Keratinocyte (primary cell): ENCODE measurements at regions not wholly inside any gene's neighbourhood (a gene's known extent, or its start where the extent isn't known, plus 50 kb on each side); places are given as distances from the start of the nearest gene placed in this dataset.

Experiments used
- DNase-seq: peaks from one replicate; pipeline ENCODE4 v3.0.0-alpha.2; 2011; ENCODE audit warnings: low read depth, missing footprints, low spot score
- FAIRE-seq: peaks from 2 replicates; lab custom pipeline; 2011; peaks lifted over from hg19 to GRCh38; lab: Jason Lieb, UNC
- H2AFZ ChIP-seq: 2 replicates; pipeline ENCODE4 v1.6.0; 2012; ENCODE audit warnings: low read length, control low read depth, inconsistent platforms; ENCODE audit not compliant: control insufficient read depth
- H3K27ac ChIP-seq: 2 replicates; pipeline ENCODE4 v1.5.1; 2011; ENCODE audit warnings: low read length; ENCODE audit not compliant: control insufficient read depth, insufficient read depth
- H3K27me3 ChIP-seq: 3 replicates; pipeline ENCODE4 v1.6.0; 2011; ENCODE audit warnings: low read length; ENCODE audit not compliant: control insufficient read depth, insufficient read depth; ENCODE audit errors: extremely low read depth
- H3K36me3 ChIP-seq, 2 experiments: 2 replicates in 1 of 2; 3 replicates in 1 of 2; pipeline ENCODE4 v1.5.1; 2011; ENCODE audit warnings: low read length in 2 of 2, mild to moderate bottlenecking in 1 of 2; ENCODE audit not compliant: control insufficient read depth in 2 of 2, insufficient read depth in 2 of 2; ENCODE audit errors: extremely low read depth in 1 of 2
- H3K4me1 ChIP-seq: 3 replicates; pipeline ENCODE4 v1.5.1; 2011; ENCODE audit warnings: low read length; ENCODE audit not compliant: control insufficient read depth, insufficient read depth; ENCODE audit errors: extremely low read depth
- H3K4me2 ChIP-seq: 3 replicates; pipeline ENCODE4 v1.6.0; 2011; ENCODE audit warnings: low read depth, low read length; ENCODE audit not compliant: control insufficient read depth, insufficient read depth; ENCODE audit errors: extremely low read depth
- H3K4me3 ChIP-seq, 3 experiments: fragments of 200-600 bp in 1 of 3; sonication (generic) in 1 of 3; 2 replicates in 2 of 3; 3 replicates in 1 of 3; pipeline ENCODE4 v1.5.1; 2011 to 2016; ENCODE audit warnings: low read length in 3 of 3, mild to moderate bottlenecking in 3 of 3, control low read depth in 2 of 3, inconsistent platforms in 1 of 3, low read depth in 1 of 3, mixed read lengths in 1 of 3, mixed run types in 1 of 3, moderate library complexity in 1 of 3; ENCODE audit not compliant: control insufficient read depth in 2 of 3, insufficient read depth in 2 of 3; ENCODE audit errors: extremely low read depth in 1 of 3
- H3K79me2 ChIP-seq: 2 replicates; pipeline ENCODE4 v1.6.0; 2012; ENCODE audit warnings: low read length; ENCODE audit not compliant: control insufficient read depth, insufficient read depth
- H3K9ac ChIP-seq: 3 replicates; pipeline ENCODE4 v1.6.0; 2011; ENCODE audit warnings: low read length; ENCODE audit not compliant: control insufficient read depth, insufficient read depth; ENCODE audit errors: extremely low read depth
- H3K9me1 ChIP-seq: 3 replicates; pipeline ENCODE4 v1.6.0; 2011; ENCODE audit warnings: low read length; ENCODE audit not compliant: control insufficient read depth, insufficient read depth; ENCODE audit errors: extremely low read depth
- H3K9me3 ChIP-seq: 2 replicates; pipeline ENCODE4 v1.5.1; 2012; ENCODE audit warnings: low read depth, low read length; ENCODE audit not compliant: control insufficient read depth
- H4K20me1 ChIP-seq: 3 replicates; pipeline ENCODE4 v1.6.0; 2011; ENCODE audit warnings: low read length; ENCODE audit not compliant: control insufficient read depth, insufficient read depth; ENCODE audit errors: extremely low read depth
- EZH2 ChIP-seq: IDR thresholded peaks from one replicate; pipeline ENCODE4 v1.6.1; 2012; ENCODE audit warnings: inconsistent platforms, mild to moderate bottlenecking, low read length, moderate library complexity
- dilution Hi-C: fragments of 300-500 bp; cut with MboI; formaldehyde crosslinking; loops from one replicate; pipeline ENCODE4 v1.7.0; 2020; ENCODE audit warnings: low sequenced_read_pairs; ENCODE audit not compliant: extremely low pct_ligation_motif_present
- TF ChIP-seq, protein P1 (sequence below), 3 experiments: IDR thresholded peaks in 1 of 3; conservative IDR thresholded peaks in 1 of 3; optimal IDR thresholded peaks in 1 of 3; 2 replicates in 2 of 3; 3 replicates in 1 of 3; pipeline versions ENCODE3 to v1.5.1; 2011; ENCODE audit warnings: low read length in 3 of 3, mild to moderate bottlenecking in 3 of 3, moderate library complexity in 2 of 3, control low read depth in 1 of 3, inconsistent platforms in 1 of 3; ENCODE audit not compliant: insufficient read depth in 2 of 3; ENCODE audit errors: extremely low read depth in 1 of 3

DNA sequence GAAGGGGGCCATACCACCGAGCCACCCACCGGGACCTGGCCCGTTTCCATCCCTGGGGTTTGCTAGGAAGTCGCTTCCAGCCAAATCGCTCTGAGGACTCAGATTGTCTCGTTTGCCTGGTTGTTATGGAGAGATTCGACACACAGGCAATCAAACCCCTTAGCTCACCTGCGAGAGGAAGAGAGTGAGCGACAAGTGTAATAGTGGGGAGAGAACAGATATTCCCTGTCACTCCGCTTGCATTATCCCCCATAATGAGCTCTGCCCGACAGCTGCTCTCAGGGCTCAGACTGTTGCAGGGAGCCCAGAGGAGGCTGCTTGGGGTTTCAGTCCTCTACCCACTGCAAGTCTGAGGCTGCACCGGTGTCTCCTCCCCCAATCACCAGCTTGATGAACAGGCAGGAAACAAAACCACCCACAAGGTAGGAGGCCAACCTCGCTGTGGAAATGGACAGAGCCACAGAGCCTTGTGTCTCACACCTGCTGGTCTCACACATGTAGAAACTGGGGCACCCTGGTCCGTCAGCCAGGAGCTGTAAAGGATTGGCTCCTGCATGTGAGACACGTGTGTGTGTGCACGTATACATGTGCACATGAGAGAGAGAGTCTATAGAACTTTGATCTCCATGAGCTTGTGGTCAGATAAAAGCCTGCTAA, 351.1 kb downstream of the BUD13 start:
- no peak overlapping the region for H3K27ac ChIP-seq

DNA sequence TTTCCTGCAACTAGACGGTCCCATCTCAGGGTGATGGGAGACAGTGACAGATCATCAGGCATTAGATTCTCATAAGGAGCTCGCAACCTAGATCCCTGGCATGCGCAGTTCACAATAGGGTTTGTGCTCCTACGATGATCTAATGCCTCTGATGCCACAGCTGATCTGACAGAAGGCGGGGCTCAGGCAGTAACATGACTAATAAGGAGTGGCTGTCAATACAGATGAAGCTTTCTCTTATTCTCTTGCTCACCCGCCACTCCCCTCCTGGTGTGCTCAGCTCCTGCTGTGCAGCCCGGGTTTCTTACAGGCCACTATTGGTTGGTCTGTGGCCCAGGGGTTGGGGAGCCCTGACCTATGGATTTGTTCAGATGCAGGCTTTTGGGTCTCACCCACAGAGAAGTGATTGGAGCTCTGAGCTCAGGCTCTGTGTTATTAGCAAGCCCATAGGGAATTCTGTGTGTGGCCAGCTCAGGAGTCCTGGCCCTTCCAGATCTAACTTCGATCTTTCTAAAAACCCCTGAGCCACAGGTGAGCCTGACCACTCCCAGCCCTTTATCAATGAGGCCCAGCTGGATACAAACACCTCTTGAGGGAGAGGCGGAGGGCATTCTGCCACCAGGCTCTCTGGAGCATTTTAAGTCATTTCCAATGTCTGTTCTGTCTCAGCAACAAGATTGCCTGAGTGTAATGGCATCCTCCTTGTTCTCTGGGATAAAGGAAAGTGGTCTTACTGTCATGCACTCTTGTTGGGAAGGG, 351.8 kb downstream of the BUD13 start:
- DNase-seq (peak; percentile 58), FAIRE-seq (peak; percentile 46)
- H3K9me3 ChIP-seq = peaks cover 6% of the 10 kb centered on the region
- no peaks in the 10 kb centered on the region for H3K9me1 ChIP-seq
- H3K4me3 ChIP-seq = no peak overlapping the region
- no peak overlapping the region for H2AFZ ChIP-seq
- no peaks in the 10 kb centered on the region for H4K20me1 ChIP-seq
- no peaks in the 10 kb centered on the region for H3K36me3 ChIP-seq
- H3K4me1 ChIP-seq = peaks cover 5% of the 10 kb centered on the region
- no peaks in the 10 kb centered on the region for H3K27me3 ChIP-seq
- H3K79me2 ChIP-seq = no peaks in the 10 kb centered on the region
- dilution Hi-C loops = no loop called here
- no peak overlapping the region for H3K9ac ChIP-seq
- H3K27ac ChIP-seq = no peak overlapping the region
- no peak for TF ChIP-seq EZH2
- TF ChIP-seq, protein P1, sequence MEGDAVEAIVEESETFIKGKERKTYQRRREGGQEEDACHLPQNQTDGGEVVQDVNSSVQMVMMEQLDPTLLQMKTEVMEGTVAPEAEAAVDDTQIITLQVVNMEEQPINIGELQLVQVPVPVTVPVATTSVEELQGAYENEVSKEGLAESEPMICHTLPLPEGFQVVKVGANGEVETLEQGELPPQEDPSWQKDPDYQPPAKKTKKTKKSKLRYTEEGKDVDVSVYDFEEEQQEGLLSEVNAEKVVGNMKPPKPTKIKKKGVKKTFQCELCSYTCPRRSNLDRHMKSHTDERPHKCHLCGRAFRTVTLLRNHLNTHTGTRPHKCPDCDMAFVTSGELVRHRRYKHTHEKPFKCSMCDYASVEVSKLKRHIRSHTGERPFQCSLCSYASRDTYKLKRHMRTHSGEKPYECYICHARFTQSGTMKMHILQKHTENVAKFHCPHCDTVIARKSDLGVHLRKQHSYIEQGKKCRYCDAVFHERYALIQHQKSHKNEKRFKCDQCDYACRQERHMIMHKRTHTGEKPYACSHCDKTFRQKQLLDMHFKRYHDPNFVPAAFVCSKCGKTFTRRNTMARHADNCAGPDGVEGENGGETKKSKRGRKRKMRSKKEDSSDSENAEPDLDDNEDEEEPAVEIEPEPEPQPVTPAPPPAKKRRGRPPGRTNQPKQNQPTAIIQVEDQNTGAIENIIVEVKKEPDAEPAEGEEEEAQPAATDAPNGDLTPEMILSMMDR (optimal IDR thresholded peaks at IDR 0.05 in 1 of 3, IDR thresholded peaks at IDR 0.05 in 1 of 3, conservative IDR thresholded peaks at IDR 0.05 in 1 of 3; ENCODE audit: extremely low read depth in 1 of 3, insufficient read depth in 2 of 3, low read length in 3 of 3) = no peak
- H3K4me2 ChIP-seq = no peak overlapping the region

More for the DNA sequence above, 351.1 kb downstream of the BUD13 start:
- H3K27me3 ChIP-seq = no peaks in the 10 kb centered on the region
- no peaks in the 10 kb centered on the region for H3K36me3 ChIP-seq
- H3K9ac ChIP-seq = no peak overlapping the region
- no peak for DNase-seq
- peaks cover 6% of the 10 kb centered on the region for H3K9me3 ChIP-seq
- TF ChIP-seq, protein P1 (optimal IDR thresholded peaks at IDR 0.05 in 1 of 3, IDR thresholded peaks at IDR 0.05 in 1 of 3, conservative IDR thresholded peaks at IDR 0.05 in 1 of 3; ENCODE audit: extremely low read depth in 1 of 3, insufficient read depth in 2 of 3, low read length in 3 of 3) = no peak
- TF ChIP-seq EZH2 = no peak
- FAIRE-seq = no peak
- no peak overlapping the region for H3K4me3 ChIP-seq
- no peak overlapping the region for H3K4me2 ChIP-seq
- H3K79me2 ChIP-seq = no peaks in the 10 kb centered on the region
- peaks cover 5% of the 10 kb centered on the region for H3K4me1 ChIP-seq
- H2AFZ ChIP-seq = no peak overlapping the region
- H4K20me1 ChIP-seq = no peaks in the 10 kb centered on the region
- no peaks in the 10 kb centered on the region for H3K9me1 ChIP-seq
- dilution Hi-C loops = no loop called here
